ENCODE measurements at regions not wholly inside any gene's neighbourhood (a gene's known extent, or its start where the extent isn't known, plus 50 kb on each side); places are given as distances from the start of the nearest gene placed in this dataset.
"Not testable (repeated sequence)": the region's sequence is repeated elsewhere in the genome, so short reads cannot be mapped to it uniquely, and the experiment has no call there.

- DNase-seq, result no peak
Observed at GRCh38 chr14:45972416-45972815, 679.2 kb downstream of the RPL10L start.

GRCh38 chr14:45970621-45971020, 681.0 kb downstream of the RPL10L start:
- DNase-seq, result no peak

- no peak for DNase-seq
Observed at GRCh38 chr14:45968037-45968436, 683.5 kb downstream of the RPL10L start.

DNA sequence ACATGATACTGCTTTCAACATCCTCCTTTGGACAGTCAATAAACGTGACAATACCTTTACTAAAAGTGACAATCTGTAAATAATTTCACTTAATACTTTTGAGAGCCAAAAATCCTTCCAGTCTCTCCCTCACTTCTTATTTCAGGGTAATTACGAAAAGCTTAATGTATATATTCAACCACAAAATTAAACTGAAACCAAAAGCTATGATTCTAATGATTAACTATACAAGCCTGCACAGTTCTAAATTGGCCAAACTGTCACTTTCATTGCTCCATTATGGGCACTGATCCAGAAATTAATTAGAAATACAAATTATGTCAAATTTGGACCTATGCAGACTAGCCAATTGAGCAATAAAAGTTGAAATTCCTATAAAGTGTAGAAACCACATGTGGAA, 696.5 kb upstream of the MIS18BP1 start:
- no peak for DNase-seq

DNA sequence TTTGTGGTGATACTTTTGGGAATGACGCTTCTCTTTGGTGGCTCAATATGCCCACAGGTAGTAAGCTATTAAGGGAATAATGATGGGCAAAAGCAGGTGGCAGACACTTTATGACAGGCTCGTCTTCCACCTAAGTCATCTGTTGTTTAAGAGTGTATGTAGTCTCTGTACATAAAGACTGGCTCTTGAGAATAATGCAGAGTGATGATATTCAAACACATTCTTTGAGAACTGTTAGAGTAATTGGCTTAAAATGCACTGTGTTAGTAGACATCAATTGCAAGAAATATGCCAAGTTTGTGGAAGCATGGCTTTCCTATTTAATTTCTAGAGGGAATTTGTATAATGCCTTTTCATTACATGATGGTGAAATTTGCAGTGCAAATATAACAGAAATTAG, 694.8 kb upstream of the MIS18BP1 start:
- no peak for DNase-seq

- DNase-seq, result no peak
Observed at GRCh38 chr14:45946251-45946650, 693.2 kb upstream of the MIS18BP1 start.

- DNase-seq, result no peak
Observed at GRCh38 chr14:45940318-45940717, 687.3 kb upstream of the MIS18BP1 start.

- no peak for DNase-seq
Observed at GRCh38 chr14:45939572-45939971, 686.6 kb upstream of the MIS18BP1 start.

DNA sequence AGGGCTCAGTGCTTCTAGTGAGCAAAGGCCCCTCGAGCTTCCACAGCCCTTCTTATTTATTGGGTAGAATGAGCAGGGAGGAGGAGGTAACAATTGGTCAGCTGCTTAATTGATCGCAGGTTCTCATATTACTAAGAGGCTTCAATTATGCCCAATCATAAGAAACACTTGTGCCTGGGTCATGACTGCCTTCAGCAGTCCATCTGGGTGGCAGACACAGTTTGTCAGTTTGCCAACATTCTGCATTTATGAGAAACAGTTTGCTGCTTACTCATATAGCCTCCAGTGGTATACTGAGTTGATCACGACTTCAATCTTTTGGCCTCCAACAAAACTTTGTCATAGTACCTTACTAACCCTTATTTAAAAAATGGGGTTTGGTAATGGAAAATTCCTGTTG, 667.0 kb upstream of the MIS18BP1 start:
- peak; percentile 45 for DNase-seq

DNA sequence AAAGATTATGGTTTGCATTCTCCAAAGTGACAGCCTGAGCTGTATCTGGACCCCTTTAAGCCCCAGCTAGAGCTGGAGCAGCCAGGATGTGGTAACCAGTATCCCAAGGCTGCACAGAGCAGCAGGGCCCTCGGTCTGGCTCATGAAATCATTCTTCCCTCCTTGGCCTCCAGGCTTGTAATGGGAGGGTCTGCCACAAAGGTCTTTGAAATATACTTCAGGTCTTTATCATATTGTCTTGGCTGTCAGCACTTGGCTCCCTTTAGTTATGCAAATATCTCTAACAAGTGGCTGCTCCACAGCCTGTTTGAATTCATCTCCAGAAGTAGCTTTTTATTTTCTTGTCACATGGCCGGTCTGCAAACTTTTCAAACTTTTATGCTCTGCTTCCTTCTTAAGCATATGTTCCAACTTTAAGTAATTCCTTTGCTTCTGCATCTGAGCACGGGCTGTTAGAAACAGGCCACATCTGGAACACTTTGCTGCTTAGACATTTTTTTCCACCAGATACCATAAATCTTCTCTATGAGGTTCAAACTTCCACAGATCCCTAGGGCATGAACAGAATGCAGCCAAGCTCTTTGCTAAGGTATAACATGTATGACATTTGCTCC, 663.4 kb upstream of the MIS18BP1 start:
- no peak for DNase-seq

DNA sequence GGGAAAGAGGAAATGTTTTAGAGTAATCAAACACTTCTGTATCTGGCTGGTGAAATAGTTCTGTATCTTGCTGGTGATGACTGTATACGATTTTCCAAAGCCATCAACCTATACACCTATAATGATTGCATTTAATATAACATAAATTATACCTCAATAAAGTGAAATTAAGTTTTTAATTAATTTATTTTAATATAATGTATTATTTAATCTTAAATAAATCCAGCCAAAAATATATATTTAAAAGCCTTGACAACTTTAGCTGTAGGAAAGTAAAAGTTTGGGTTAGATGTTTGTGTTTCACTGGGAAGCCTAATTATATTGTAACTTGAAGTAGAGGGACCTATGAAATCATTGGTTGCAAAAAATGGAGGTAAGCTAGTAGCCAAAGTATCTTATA, 654.8 kb upstream of the MIS18BP1 start:
- no peak for DNase-seq

DNA sequence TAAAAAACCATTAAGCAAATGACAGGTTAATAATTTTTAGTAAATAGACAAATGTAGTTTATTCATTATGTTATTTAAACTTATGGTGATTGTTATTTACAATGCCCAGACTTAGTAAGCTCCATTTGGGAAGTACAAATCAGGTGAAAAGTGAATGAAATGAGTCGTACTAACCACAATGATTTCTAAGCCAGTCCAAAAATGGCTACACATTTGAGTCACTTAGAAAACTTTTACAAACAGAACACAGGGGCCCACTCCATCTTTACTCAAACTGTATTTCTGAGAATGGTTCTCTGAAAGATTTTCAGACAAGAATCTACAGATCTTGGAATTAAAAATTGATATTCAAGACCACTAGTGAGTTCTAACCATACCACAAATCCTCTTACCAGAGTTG, 653.3 kb upstream of the MIS18BP1 start:
- DNase-seq, result no peak

- no peak for DNase-seq
Observed at GRCh38 chr14:45905672-45906071, 652.7 kb upstream of the MIS18BP1 start.

DNA sequence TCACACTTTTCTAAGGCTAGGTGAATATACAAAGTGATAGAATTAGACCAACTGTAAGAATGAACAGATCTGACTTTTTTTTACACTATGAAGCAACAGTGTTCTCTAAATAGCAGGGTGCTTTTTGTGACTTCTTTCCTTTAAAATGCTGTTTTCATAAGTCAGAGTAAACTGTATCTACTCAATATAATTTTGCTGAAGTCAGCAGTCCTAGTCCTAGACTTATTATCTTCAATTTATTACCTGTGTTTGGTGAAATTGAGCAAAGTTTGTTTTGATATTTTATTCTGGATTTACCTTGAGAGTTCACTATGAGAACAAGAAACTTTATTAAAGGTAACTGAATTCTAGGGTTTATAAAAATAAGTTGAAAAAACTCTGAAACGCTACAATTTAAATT, 651.3 kb upstream of the MIS18BP1 start:
- DNase-seq, result no peak

DNA sequence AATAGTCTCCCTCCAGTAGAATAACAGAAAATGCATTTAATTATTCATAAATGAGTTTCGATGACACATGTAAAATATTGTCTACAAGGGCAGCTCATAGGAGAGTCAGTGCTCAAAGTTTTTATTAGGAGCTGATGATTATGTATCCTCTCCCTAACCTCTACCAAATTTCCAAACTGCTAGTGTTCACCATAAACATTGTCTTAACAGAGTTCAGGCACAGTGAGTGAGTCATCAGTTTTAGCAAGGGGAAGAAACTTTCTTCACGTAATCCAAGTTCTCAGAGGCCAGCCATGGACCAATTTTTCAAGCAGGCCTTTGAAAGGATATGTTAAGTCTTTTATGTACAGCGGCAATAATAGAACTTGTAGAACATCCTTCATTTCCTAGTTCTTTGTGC, 649.2 kb upstream of the MIS18BP1 start:
- DNase-seq, result no peak

- DNase-seq, result no peak
Observed at GRCh38 chr14:45897439-45897838, 644.4 kb upstream of the MIS18BP1 start.

GRCh38 chr14:45893127-45893526, 640.1 kb upstream of the MIS18BP1 start:
- DNase-seq, result no peak

DNA sequence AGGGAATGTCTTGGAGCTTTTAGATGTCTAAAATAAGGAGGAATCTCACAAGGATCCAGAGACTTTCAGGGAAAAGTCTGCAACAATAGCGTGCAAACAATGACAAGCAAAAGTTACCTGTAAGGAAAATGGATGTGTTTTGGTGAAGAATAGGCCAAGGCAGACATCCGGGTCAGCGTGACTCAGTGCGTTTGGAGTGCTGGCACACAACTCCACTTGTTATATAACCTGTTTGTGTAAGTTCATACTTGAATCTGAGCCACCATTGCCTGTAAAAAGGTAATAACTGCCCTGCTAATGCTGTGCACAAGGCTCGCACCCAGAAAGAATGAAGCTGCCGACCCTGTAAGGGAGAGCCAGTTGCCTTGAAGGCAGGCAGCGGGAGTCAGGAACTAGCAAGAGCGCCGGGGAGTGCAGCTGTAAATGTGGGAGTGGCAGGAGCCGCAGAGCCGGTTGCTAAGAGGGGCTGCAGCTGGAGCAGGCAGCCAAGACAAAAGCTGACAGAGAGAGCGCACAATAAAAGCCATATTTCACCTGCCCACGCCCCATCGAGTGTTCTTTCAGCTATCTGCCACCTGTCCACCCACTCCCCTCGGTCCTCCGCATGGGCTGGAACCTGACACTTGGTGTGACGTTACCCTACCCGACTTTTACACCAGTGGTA, 638.5 kb upstream of the MIS18BP1 start:
- DNase-seq, result no peak

DNA sequence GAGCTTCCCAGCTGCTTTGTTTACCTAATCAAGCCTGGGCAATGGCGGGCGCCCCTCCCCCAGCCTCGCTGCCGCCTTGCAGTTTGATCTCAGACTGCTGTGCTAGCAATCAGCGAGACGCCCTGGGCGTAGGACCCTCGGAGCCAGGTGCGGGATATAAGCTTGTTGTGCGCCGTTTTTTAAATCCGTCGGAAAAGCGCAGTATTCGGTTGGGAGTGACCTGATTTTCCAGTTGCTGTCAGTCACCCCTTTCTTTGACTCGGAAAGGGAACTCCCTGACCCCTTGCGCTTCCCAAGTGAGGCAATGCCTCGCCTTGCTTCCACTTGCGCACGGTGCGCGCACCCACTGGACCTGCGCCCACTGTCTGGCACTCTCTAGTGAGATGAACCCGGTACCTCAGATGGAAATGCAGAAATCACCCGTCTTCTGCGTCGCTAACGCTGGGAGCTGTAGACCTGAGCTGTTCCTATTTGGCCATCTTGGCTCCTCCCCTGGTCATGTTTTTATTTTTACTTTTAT, 635.8 kb upstream of the MIS18BP1 start:
- DNase-seq, result not testable (repeated sequence)

DNA sequence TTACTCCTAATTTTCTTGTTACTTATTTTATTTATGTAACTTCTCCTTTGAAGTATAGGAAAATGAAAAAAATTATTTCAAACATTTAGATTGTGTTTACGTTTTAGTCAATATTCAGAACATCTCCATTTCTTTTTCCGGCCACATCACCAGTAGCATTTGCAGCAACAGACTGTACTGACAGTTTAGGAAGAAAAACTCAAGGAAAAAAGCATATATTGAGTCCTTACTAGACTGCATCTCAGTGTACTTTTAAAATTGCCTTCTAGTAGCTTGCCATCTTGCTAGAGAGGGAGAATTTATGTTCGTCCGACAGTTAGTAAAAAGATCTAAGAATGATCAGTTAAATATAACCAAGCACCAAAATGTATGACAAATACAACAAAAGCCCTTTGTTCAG, 625.0 kb upstream of the MIS18BP1 start:
- DNase-seq, result no peak

DNA sequence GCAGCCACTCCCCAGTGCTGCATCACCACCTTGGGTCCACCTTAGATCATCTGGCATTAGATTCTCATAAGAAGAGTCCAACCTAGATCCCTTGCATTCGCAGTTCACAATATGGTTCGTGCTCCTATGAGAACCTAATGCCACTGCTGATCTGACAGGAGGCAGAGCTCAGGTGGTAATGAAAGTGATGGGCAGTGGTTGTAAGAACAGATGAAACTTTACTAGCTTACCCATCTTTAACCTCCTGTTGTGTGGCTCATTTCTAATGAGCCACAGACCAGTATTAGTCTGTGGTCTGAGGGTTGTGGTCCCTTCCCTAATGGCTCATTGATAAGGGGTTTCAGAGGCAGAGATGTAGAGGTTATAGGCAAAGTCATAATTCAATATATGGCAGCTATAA, 615.9 kb upstream of the MIS18BP1 start:
- DNase-seq, result no peak

GRCh38 chr14:45868377-45868776, 615.4 kb upstream of the MIS18BP1 start:
- no peak for DNase-seq

GRCh38 chr14:45867046-45867894, 614.3 kb upstream of the MIS18BP1 start:
- no peak for DNase-seq

DNA sequence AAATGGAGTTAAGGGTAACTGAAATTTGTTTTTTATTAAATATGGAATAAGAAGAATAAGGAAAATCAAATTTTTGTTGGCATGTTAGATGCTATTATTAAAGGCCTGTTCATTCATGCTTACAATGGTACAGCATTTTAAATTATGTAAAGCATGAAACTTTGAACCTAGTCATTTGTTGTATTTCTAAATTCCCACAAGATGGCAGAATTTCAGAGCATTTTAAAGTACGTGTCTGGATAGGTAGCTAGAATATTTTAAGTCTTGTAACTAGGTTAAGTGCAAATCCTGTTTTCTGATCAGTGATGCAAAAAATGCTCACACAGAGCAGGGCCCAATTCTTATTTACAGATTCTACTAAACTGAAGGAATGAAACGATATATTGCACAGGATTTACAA, 585.6 kb upstream of the MIS18BP1 start:
- no peak for DNase-seq
